GM12872 (cell line): ENCODE measurements at regions not wholly inside any gene's neighbourhood (a gene's known extent, or its start where the extent isn't known, plus 50 kb on each side); places are given as distances from the start of the nearest gene placed in this dataset.

Experiments
- CTCF ChIP-seq: IDR thresholded peaks from 3 replicates; pipeline ENCODE4 v1.5.1; 2011; ENCODE audit warnings: low read depth, mild to moderate bottlenecking, low read length, moderate library complexity; ENCODE audit not compliant: insufficient read depth

- no peak for TF ChIP-seq CTCF
These were observed 289.9 kb downstream of the ASMT start for GRCh38 chrX:1904663-1905218.

- no peak for TF ChIP-seq CTCF
These were observed 291.2 kb downstream of the ASMT start for GRCh38 chrX:1906028-1906427.

GRCh38 chrX:1909419-1910206 lies 294.8 kb downstream of the ASMT start:
- TF ChIP-seq CTCF, result no peak

- TF ChIP-seq CTCF, result no peak
These were observed 295.3 kb downstream of the ASMT start for GRCh38 chrX:1910207-1910470.

GRCh38 chrX:1911401-1912128 lies 296.7 kb downstream of the ASMT start:
- TF ChIP-seq CTCF, result no peak

- no peak for TF ChIP-seq CTCF
These were observed 297.3 kb downstream of the ASMT start for GRCh38 chrX:1912193-1912592.

- TF ChIP-seq CTCF, result no peak
These were observed 299.9 kb downstream of the ASMT start for GRCh38 chrX:1914606-1915365.
